ENCODE measurements at regions not wholly inside any gene's neighbourhood (a gene's known extent, or its start where the extent isn't known, plus 50 kb on each side); places are given as distances from the start of the nearest gene placed in this dataset.
"Not testable (repeated sequence)": the region's sequence is repeated elsewhere in the genome, so short reads cannot be mapped to it uniquely, and the experiment has no call there.

DNA sequence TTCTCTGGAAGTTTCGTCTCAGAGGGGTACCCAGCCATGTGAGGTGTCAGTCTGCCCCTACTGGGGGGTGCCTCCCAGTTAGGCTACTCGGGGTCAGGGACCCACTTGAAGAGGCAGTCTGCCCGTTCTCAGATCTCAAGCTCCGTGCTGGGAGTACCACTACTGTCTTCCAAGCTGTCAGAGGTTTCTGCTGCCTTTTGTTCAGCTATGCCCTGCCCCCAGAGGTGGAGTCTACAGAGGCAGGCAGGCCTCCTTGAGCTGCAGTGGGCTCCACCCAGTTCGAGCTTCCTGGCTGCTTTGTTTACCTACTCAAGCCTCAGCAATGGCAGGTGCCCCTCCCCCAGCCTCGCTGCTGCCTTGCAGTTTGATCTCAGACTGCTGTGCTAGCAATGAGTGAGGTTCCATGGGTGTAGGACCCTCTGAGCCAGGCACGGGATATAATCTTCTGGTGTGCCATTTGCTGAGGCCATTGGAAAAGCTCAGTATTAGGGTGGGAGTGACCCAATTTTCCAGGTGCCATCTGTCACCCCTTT is 71.0 kb upstream of the SH3GLB1 start:
- DNase-seq, H3K27me3 Mint-ChIP-seq, H3K27ac Mint-ChIP-seq, H3K4me1 Mint-ChIP-seq, H3K9me3 Mint-ChIP-seq, H3K36me3 Mint-ChIP-seq, H3K4me3 Mint-ChIP-seq, CTCF ChIA-PET: not testable (repeated sequence)

DNA sequence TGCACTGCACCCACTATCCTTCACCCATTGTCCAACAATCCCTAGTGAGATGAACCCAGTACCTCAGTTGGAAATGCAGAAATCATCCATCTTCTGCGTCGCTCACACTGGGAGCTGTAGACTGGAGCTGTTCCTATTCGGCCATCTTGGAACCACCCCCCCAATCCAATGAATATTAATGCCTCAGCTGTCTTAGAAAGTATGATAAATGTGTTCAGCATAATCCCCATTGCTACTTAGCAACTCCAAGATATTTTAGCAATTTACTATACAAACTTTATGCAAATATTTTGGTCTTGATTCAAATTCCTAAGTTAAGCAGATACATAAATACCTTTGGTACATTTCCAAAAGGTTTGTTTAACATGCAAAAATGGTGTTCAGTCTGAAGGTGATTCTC is 70.5 kb upstream of the SH3GLB1 start:
- Mint-ChIP-seq H3K4me1 (no peaks in the 10 kb centered on the region), H3K27me3 (no peaks in the 10 kb centered on the region), H3K4me3 (no peak overlapping the region), H3K27ac (no peak overlapping the region), H3K36me3 (no peaks in the 10 kb centered on the region), H3K9me3 (peaks cover 2% of the 10 kb centered on the region)
- CTCF ChIA-PET = no interaction called here
- DNase-seq = no peak

DNA sequence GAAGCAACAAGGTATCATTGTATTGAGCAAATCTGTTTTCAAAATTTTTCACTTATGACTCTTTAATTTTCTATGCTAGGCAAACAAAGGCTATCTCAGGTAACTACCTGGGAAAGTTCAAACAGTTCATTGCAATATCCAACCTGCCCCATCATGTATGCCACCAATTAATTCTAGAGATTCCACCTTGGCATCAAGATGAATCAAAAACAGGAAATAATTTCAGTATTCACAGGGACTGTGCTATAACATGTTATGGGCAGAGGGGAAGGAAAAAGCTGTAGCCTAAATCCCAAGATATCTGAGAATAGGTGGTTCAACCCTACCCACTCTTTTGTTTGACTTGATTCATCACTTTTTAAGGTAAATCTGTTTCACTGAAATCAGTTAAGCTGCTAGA is 67.5 kb upstream of the SH3GLB1 start:
- H3K27ac Mint-ChIP-seq = no peak overlapping the region
- no peaks in the 10 kb centered on the region for H3K27me3 Mint-ChIP-seq
- H3K4me3 Mint-ChIP-seq = no peak overlapping the region
- no peaks in the 10 kb centered on the region for H3K9me3 Mint-ChIP-seq
- CTCF ChIA-PET = interaction anchor here (0.7 kb wide), 1 partner anchor 1940 kb away, joined by 3 read pairs; no protein-coding TSS in a partner anchor
- no peaks in the 10 kb centered on the region for H3K36me3 Mint-ChIP-seq
- H3K4me1 Mint-ChIP-seq = no peaks in the 10 kb centered on the region
- no peak for DNase-seq

DNA sequence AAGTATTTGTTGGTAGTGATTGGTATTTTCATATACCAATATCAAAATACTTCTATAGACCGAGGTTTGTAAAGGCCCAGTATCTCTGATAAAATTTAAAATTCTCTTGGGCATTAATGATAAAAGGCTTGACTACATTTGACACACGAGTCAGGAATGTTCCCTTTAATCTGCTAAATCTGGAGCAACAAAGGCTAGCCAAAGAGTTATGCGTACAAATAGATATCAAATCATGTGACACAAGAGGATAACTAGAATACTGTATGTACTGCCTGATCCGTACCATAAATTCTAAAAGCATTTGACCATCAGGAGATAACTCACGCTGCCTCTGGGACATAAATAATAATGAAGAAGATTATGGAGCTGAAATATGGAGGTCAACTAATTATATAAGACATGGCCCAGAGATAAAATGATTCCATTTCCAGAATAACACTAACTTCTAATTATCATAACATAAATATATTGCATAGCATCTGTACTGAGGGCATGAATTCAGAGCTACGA is 64.2 kb upstream of the SH3GLB1 start:
- DNase-seq = no peak
- Mint-ChIP-seq H3K9me3 (no peaks in the 10 kb centered on the region), H3K4me3 (no peak overlapping the region), H3K36me3 (no peaks in the 10 kb centered on the region), H3K27me3 (no peaks in the 10 kb centered on the region), H3K27ac (no peak overlapping the region), H3K4me1 (no peaks in the 10 kb centered on the region)
- CTCF ChIA-PET = no interaction called here

DNA sequence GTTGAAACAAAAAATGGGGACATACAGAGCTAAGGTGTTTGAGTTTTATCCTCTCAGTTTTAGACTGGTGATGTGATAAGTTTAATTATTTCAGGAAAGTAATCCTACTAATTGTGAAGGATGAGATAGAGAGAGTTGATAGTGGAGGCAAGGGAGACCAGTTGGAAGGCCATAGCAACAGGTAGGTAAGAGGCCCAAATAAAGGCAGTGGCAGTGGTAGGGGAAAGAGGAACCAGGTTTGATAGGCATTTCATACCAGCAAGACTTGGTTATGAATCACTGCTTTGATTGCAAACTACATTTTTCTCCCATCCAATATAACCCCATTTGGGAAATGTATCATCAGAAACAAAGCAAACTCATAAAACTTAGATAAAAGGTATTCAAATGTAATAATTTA is 63.1 kb upstream of the SH3GLB1 start:
- Mint-ChIP-seq H3K9me3 (no peaks in the 10 kb centered on the region), H3K4me3 (no peak overlapping the region), H3K36me3 (no peaks in the 10 kb centered on the region), H3K27ac (no peak overlapping the region), H3K27me3 (no peaks in the 10 kb centered on the region), H3K4me1 (no peaks in the 10 kb centered on the region)
- CTCF ChIA-PET = no interaction called here
- DNase-seq = no peak

DNA sequence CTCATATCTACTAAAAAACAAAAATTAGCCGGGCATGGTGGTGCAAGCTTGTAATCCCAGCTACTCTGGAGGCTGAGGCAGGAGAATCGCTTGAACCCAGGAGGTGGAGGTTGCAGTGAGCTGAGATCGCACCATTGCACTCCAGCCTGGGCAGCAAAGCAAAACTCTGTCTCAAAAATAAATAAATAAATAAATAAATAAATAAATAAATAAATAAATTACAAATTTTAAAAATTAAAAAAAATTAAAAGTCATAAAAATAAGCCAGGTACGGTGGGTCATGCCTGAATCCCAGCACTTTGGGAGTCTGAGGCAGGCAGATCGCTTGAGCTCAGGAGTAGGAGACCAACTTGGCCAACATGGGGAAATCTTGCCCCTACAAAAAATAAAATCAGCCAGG is 59.7 kb upstream of the SH3GLB1 start:
- H3K9me3 Mint-ChIP-seq, H3K27me3 Mint-ChIP-seq, CTCF ChIA-PET, DNase-seq, H3K4me1 Mint-ChIP-seq, H3K36me3 Mint-ChIP-seq, H3K4me3 Mint-ChIP-seq, H3K27ac Mint-ChIP-seq: not testable (repeated sequence)

DNA sequence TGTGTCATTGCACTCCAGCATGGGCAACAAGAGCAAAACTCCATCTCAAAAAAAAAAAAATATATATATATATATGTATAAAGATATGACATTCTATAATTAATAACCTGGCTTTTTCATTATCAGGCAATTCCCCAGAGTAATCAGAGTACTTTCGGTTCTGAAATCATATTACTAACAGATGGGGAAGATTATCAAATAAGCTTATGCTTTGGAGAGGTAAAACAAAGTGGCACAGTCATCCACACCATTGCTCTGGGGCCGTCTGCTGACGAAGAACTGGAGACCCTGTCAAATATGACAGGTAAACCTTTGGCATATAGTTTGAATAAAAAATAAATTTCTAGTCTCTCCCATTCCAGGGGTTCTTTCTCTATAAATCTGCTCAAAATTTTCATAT is 58.5 kb upstream of the SH3GLB1 start:
- H3K4me3 Mint-ChIP-seq = no peak overlapping the region
- CTCF ChIA-PET = no interaction called here
- H3K9me3 Mint-ChIP-seq = no peaks in the 10 kb centered on the region
- no peaks in the 10 kb centered on the region for H3K27me3 Mint-ChIP-seq
- no peak overlapping the region for H3K27ac Mint-ChIP-seq
- H3K36me3 Mint-ChIP-seq = no peaks in the 10 kb centered on the region
- no peak for DNase-seq
- no peaks in the 10 kb centered on the region for H3K4me1 Mint-ChIP-seq

DNA sequence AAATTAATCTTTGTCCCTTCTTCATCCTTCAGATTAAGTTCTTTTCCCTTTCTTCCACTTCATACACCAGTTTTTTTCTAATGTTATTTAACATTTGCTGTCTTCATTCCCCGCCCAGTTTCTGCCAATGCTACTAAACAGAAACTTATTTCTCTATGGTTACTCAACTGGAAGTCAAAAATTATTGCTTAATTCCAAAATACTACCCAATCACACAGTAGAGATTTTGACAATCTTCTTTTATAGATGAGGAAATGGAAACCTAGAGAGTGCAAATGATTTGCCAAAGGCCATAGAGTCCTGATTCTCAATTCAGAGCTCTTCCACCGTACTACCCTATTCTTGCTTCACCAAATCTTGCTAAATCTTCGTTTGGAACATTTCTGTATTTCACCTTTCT is 58.1 kb upstream of the SH3GLB1 start:
- Mint-ChIP-seq H3K4me3 (no peak overlapping the region), H3K36me3 (no peaks in the 10 kb centered on the region), H3K27me3 (no peaks in the 10 kb centered on the region), H3K9me3 (no peaks in the 10 kb centered on the region), H3K27ac (no peak overlapping the region), H3K4me1 (no peaks in the 10 kb centered on the region)
- CTCF ChIA-PET = no interaction called here
- DNase-seq = no peak

DNA sequence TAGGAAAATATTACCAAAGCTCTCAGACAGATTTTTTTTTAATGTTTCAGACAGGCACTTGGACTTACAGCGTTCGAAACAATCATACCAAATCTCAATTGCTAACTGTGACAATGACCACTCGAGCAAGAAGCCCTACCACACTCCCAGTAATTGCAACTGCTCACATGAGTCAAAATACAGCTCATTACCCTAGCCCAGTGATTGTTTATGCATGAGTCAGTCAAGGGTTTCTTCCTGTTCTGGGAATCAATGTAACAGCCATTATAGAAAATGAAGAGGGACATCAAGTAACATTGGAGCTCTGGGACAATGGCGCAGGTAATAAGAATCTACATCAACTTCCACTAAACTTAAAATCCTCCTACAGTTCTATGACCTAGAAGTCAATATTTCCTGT is 56.1 kb upstream of the SH3GLB1 start:
- H3K4me3 Mint-ChIP-seq = no peak overlapping the region
- no peaks in the 10 kb centered on the region for H3K36me3 Mint-ChIP-seq
- no peak overlapping the region for H3K27ac Mint-ChIP-seq
- no peaks in the 10 kb centered on the region for H3K27me3 Mint-ChIP-seq
- H3K4me1 Mint-ChIP-seq = no peaks in the 10 kb centered on the region
- no peaks in the 10 kb centered on the region for H3K9me3 Mint-ChIP-seq
- no peak for DNase-seq
- CTCF ChIA-PET = no interaction called here

DNA sequence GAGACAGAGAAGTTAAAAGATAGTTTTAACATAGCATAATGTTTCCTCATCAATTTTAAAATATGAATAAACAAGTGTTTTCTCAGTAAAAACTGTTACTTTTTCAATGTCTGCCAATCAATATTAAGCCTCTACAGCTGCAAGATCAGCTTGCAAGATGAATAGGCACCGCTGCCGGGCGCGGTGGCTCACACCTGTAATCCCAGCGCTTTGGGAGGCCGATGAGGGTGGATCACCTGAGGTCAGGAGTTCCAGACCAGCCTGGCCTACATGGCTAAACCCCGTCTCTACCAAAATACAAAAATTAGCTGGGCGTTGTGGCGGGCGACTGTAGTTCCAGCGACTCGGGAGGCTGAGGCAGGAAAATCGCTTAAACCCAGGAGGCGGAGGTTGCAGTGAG is 54.8 kb upstream of the SH3GLB1 start:
- no peaks in the 10 kb centered on the region for H3K36me3 Mint-ChIP-seq
- no peak overlapping the region for H3K27ac Mint-ChIP-seq
- no peak for DNase-seq
- no peaks in the 10 kb centered on the region for H3K4me1 Mint-ChIP-seq
- H3K27me3 Mint-ChIP-seq = no peaks in the 10 kb centered on the region
- no peaks in the 10 kb centered on the region for H3K9me3 Mint-ChIP-seq
- no peak overlapping the region for H3K4me3 Mint-ChIP-seq
- CTCF ChIA-PET = no interaction called here

DNA sequence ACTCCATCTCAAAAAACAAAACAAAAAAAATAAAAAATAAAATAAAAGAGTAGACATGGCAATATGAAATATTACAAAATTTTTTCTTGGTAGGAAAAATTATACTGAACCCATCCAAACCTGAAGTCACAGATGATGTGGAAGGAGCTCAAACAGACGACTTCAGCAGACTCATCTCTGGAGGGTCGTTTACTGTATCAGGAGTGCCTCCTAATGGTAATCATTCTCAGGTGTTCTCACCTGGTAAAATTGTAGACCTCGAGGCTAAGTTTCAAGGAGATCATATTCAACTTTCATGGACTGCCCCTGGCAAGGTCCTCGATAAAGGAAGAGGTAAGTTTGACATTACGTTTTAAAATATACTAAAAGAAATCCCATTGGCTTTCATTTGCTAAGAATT is 54.3 kb upstream of the SH3GLB1 start:
- Mint-ChIP-seq H3K9me3 (no peaks in the 10 kb centered on the region), H3K4me1 (no peaks in the 10 kb centered on the region), H3K4me3 (no peak overlapping the region), H3K27me3 (no peaks in the 10 kb centered on the region), H3K36me3 (no peaks in the 10 kb centered on the region), H3K27ac (no peak overlapping the region)
- CTCF ChIA-PET = interaction anchor here (0.7 kb wide), 1 partner anchor 54 kb away, joined by 5 read pairs; no protein-coding TSS in a partner anchor
- no peak for DNase-seq

Measured in activated naive CD4-positive, alpha-beta T cell treated with anti-CD3 and anti-CD28 coated beads, Interleukin-2, amount 10 ng/mL, durations not matched to agents 7 days and 5 days (primary cell).